ENCODE measurements at regions not wholly inside any gene's neighbourhood (a gene's known extent, or its start where the extent isn't known, plus 50 kb on each side); places are given as distances from the start of the nearest gene placed in this dataset.

DNA sequence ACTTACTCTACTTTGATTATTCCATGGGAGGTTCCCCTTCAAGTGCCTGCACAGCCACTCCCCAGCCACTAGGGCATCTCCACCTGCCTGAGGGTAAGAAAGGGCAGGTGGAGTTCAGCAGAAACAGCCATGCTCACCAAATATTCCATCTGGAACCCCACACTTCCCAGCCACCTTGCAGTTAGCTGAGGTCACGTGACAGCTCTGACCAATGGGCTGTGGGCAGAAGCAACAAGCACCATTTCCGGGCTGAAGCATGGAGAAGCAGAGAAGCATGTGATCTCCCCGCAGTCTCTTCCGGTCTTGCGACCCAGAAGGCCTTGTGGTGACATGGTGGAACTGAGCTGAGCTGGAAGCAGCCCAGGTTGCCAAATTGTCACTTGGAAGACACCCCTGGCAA, 108.6 kb downstream of the CCT6B start:
- Mint-ChIP-seq H3K36me3 (ENCODE audit: low read depth, unreplicated experiment) (no peaks in the 10 kb centered on the region), H3K27me3 (ENCODE audit: unreplicated experiment) (no peaks in the 10 kb centered on the region), H3K4me1 (ENCODE audit: unreplicated experiment) (no peaks in the 10 kb centered on the region), H3K27ac (ENCODE audit: unreplicated experiment) (no peak overlapping the region), H3K4me3 (ENCODE audit: unreplicated experiment) (no peak overlapping the region), H3K9me3 (ENCODE audit: unreplicated experiment) (no peaks in the 10 kb centered on the region)
- no peak for DNase-seq (ENCODE audit: low spot score)
- TF ChIP-seq, protein P1, sequence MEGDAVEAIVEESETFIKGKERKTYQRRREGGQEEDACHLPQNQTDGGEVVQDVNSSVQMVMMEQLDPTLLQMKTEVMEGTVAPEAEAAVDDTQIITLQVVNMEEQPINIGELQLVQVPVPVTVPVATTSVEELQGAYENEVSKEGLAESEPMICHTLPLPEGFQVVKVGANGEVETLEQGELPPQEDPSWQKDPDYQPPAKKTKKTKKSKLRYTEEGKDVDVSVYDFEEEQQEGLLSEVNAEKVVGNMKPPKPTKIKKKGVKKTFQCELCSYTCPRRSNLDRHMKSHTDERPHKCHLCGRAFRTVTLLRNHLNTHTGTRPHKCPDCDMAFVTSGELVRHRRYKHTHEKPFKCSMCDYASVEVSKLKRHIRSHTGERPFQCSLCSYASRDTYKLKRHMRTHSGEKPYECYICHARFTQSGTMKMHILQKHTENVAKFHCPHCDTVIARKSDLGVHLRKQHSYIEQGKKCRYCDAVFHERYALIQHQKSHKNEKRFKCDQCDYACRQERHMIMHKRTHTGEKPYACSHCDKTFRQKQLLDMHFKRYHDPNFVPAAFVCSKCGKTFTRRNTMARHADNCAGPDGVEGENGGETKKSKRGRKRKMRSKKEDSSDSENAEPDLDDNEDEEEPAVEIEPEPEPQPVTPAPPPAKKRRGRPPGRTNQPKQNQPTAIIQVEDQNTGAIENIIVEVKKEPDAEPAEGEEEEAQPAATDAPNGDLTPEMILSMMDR (IDR thresholded peaks at IDR 0.05; ENCODE audit: unreplicated experiment) = peak; percentile 38

DNA sequence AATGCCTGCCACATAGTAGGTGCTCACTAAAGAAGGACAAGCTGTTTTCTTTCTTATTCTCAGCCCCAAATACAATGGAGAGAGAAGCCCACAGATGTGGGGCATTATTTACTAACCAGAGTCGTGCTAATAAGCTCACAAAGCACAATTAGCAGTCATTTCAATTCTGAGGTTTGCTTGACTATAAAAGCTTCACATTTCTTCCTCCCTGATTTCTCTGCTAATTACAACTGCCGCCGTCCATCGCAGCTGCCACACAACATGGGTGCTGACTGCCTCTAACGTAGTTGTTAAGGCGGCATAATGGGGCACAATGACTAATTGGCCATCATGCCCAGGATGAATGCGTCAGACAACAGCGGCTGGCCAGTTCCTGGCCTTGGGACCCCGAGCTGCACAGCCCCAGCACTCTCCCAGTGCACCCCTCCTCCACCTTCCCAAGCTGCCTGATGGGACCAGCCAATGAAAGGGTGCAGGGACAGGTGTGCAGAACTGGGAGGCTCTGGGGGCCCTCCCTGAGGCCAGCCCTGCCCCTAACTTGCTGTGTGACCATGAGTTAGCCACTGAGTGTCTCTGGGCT, 109.2 kb downstream of the CCT6B start:
- no peak for DNase-seq (ENCODE audit: low spot score)
- H3K27me3 Mint-ChIP-seq (ENCODE audit: unreplicated experiment) = no peaks in the 10 kb centered on the region
- H3K4me1 Mint-ChIP-seq (ENCODE audit: unreplicated experiment) = no peaks in the 10 kb centered on the region
- TF ChIP-seq, protein P1 (IDR thresholded peaks at IDR 0.05; ENCODE audit: unreplicated experiment) = no peak
- no peaks in the 10 kb centered on the region for H3K9me3 Mint-ChIP-seq (ENCODE audit: unreplicated experiment)
- no peak overlapping the region for H3K27ac Mint-ChIP-seq (ENCODE audit: unreplicated experiment)
- H3K36me3 Mint-ChIP-seq (ENCODE audit: low read depth, unreplicated experiment) = no peaks in the 10 kb centered on the region
- H3K4me3 Mint-ChIP-seq (ENCODE audit: unreplicated experiment) = no peak overlapping the region

DNA sequence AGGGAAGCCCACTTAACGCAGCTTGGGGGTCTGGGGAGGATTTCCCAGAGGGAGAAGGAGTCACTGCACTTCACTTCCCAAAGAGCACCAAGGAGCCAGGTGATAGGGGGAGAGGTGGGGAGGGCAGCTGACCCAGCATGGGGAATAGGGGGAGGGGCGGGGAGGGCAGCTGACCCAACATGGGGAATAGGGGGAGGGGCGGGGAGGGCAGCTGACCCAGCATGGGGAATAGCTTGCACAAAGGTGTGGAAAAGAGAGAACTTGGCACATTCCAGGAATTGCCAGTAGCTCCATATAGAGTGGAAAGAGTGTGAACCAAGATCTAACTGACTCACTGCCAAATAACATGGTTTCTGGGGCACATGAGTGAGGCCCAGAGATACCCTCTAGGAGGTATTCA, 110.3 kb downstream of the CCT6B start:
- TF ChIP-seq, protein P1 (IDR thresholded peaks at IDR 0.05; ENCODE audit: unreplicated experiment) = no peak
- Mint-ChIP-seq H3K4me3 (ENCODE audit: unreplicated experiment) (no peak overlapping the region), H3K36me3 (ENCODE audit: low read depth, unreplicated experiment) (no peaks in the 10 kb centered on the region), H3K27ac (ENCODE audit: unreplicated experiment) (no peak overlapping the region), H3K9me3 (ENCODE audit: unreplicated experiment) (no peaks in the 10 kb centered on the region), H3K27me3 (ENCODE audit: unreplicated experiment) (no peaks in the 10 kb centered on the region), H3K4me1 (ENCODE audit: unreplicated experiment) (no peaks in the 10 kb centered on the region)
- DNase-seq (ENCODE audit: low spot score) = no peak

DNA sequence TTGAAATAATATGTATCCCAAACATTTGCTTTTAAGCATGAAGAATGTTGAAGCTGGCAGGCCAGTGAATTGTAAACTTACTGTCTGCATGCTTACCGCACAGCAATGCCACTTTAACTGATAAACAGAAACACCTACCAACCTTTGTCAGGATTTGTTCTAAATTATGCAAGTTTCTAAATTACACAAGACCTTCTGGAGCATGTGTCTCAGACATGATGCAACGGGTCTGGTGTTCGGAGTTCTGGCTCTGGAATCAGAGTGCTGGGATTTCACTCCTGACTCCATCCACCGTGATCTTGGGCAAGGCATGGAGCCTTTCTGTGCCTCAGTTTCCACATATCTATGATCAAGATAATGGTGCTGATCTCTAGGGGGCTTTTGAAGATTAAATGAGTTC, 111.2 kb downstream of the CCT6B start:
- H3K4me3 Mint-ChIP-seq (ENCODE audit: unreplicated experiment) = no peak overlapping the region
- no peaks in the 10 kb centered on the region for H3K36me3 Mint-ChIP-seq (ENCODE audit: low read depth, unreplicated experiment)
- TF ChIP-seq, protein P1 (IDR thresholded peaks at IDR 0.05; ENCODE audit: unreplicated experiment) = no peak
- H3K27me3 Mint-ChIP-seq (ENCODE audit: unreplicated experiment) = no peaks in the 10 kb centered on the region
- H3K27ac Mint-ChIP-seq (ENCODE audit: unreplicated experiment) = no peak overlapping the region
- no peaks in the 10 kb centered on the region for H3K4me1 Mint-ChIP-seq (ENCODE audit: unreplicated experiment)
- no peaks in the 10 kb centered on the region for H3K9me3 Mint-ChIP-seq (ENCODE audit: unreplicated experiment)
- DNase-seq (ENCODE audit: low spot score) = no peak

DNA sequence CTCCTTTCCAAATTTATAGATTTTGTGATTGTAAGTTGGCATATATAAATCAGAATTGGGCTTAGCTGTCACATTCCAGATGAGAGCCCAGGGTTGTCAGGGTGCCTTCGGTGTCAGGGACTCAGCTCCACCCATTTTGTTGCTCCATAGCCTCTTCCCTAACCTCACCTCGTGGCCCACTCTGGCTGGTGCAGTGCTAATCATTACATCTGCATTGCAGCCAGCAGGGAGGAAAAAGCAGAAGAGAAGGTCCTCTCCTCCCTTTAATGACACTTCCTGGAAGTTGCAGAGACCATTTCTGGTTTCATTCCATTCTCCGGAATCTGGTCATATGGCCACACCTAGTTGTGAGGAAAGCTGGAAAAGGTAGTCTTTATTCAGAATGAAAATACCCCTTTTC, 113.3 kb downstream of the CCT6B start:
- Mint-ChIP-seq H3K4me3 (ENCODE audit: unreplicated experiment) (no peak overlapping the region), H3K4me1 (ENCODE audit: unreplicated experiment) (no peaks in the 10 kb centered on the region), H3K9me3 (ENCODE audit: unreplicated experiment) (no peaks in the 10 kb centered on the region), H3K27ac (ENCODE audit: unreplicated experiment) (no peak overlapping the region), H3K27me3 (ENCODE audit: unreplicated experiment) (no peaks in the 10 kb centered on the region), H3K36me3 (ENCODE audit: low read depth, unreplicated experiment) (no peaks in the 10 kb centered on the region)
- TF ChIP-seq, protein P1 (IDR thresholded peaks at IDR 0.05; ENCODE audit: unreplicated experiment) = no peak
- DNase-seq (ENCODE audit: low spot score) = no peak

All from endothelial cell (in vitro differentiated cells).